ENCODE measurements at regions not wholly inside any gene's neighbourhood (a gene's known extent, or its start where the extent isn't known, plus 50 kb on each side); places are given as distances from the start of the nearest gene placed in this dataset.
A peak's percentile ranks its signal among the peaks of the same experiment; 100 is the strongest.
"Not testable (repeated sequence)": the region's sequence is repeated elsewhere in the genome, so short reads cannot be mapped to it uniquely, and the experiment has no call there.

- H3K27ac Mint-ChIP-seq; ATAC-seq; H3K36me3 Mint-ChIP-seq; H3K27me3 Mint-ChIP-seq (ENCODE audit: low read depth); H3K9me3 Mint-ChIP-seq; H3K4me1 Mint-ChIP-seq; DNase-seq (ENCODE audit: low spot score); H3K4me3 Mint-ChIP-seq; POLR2A ChIA-PET; CTCF ChIA-PET: not testable (repeated sequence)
- peak; percentile 96 for TF ChIP-seq HMGA2 (CRISPR knock-in tag; IDR thresholded peaks at IDR 0.05)
These were observed 81.7 kb upstream of the PDE1A start for GRCh38 chr2:182508583-182508982.

- DNase-seq (ENCODE audit: low spot score) (no peak), ATAC-seq (no peak)
- no peaks in the 10 kb centered on the region for H3K27me3 Mint-ChIP-seq (ENCODE audit: low read depth)
- ChIA-PET POLR2A (no interaction called here), CTCF (no interaction called here)
- H3K27ac Mint-ChIP-seq = no peak overlapping the region
- H3K4me3 Mint-ChIP-seq = no peak overlapping the region
- H3K9me3 Mint-ChIP-seq = no peaks in the 10 kb centered on the region
- TF ChIP-seq ZNF532 (CRISPR knock-in tag; IDR thresholded peaks at IDR 0.05; ENCODE audit: borderline replicate concordance) (no peak), AFF4 (CRISPR knock-in tag; IDR thresholded peaks at IDR 0.05; ENCODE audit: borderline replicate concordance) (no peak), SMAD3 (CRISPR knock-in tag; IDR thresholded peaks at IDR 0.05; ENCODE audit: borderline replicate concordance) (no peak), RORB (CRISPR knock-in tag; IDR thresholded peaks at IDR 0.05) (no peak), GRHL2 (CRISPR knock-in tag; IDR thresholded peaks at IDR 0.05; ENCODE audit: insufficient replicate concordance, severe bottlenecking) (no peak), CBFB (CRISPR knock-in tag; IDR thresholded peaks at IDR 0.05; ENCODE audit: low read depth) (no peak)
- no peaks in the 10 kb centered on the region for H3K36me3 Mint-ChIP-seq
- H3K4me1 Mint-ChIP-seq = peaks cover 4% of the 10 kb centered on the region; the same call in 1 of the 2 replicates
These were observed 82.4 kb upstream of the PDE1A start for GRCh38 chr2:182509216-182509615.

- Mint-ChIP-seq H3K27ac (no peak overlapping the region), H3K4me3 (no peak overlapping the region), H3K9me3 (no peaks in the 10 kb centered on the region), H3K36me3 (no peaks in the 10 kb centered on the region), H3K4me1 (peaks cover 3% of the 10 kb centered on the region; the same call in 1 of the 2 replicates), H3K27me3 (ENCODE audit: low read depth) (no peaks in the 10 kb centered on the region)
- ChIA-PET CTCF (no interaction called here), POLR2A (no interaction called here)
- TF ChIP-seq SMAD4 (CRISPR knock-in tag; IDR thresholded peaks at IDR 0.05) (no peak), MLX (CRISPR knock-in tag; IDR thresholded peaks at IDR 0.05) (no peak), SOX15 (CRISPR knock-in tag; IDR thresholded peaks at IDR 0.05) (no peak), RELA (CRISPR knock-in tag; IDR thresholded peaks at IDR 0.05; ENCODE audit: borderline replicate concordance) (no peak), NR2C2 (CRISPR knock-in tag; IDR thresholded peaks at IDR 0.05) (no peak), GRHL2 (CRISPR knock-in tag; IDR thresholded peaks at IDR 0.05; ENCODE audit: insufficient replicate concordance, severe bottlenecking) (no peak), ELF4 (CRISPR knock-in tag; IDR thresholded peaks at IDR 0.05; ENCODE audit: low read depth) (no peak), ATF2 (CRISPR knock-in tag; IDR thresholded peaks at IDR 0.05; ENCODE audit: borderline replicate concordance, low read depth) (no peak)
- DNase-seq (ENCODE audit: low spot score) = no peak
- no peak for ATAC-seq
These were observed 94.9 kb upstream of the PDE1A start for GRCh38 chr2:182521453-182522404.

Data from WTC11 (cell line).